NCI-H526 (cell line): ENCODE measurements at regions not wholly inside any gene's neighbourhood (a gene's known extent, or its start where the extent isn't known, plus 50 kb on each side); places are given as distances from the start of the nearest gene placed in this dataset.

Experiments used
- DNase-seq, 2 experiments: peaks; one replicate each; lab custom pipeline; 2025; lab: John Stamatoyannopoulos, UW

- no peak for DNase-seq
Measured at GRCh38 chr1:39085174-39085573, 59.0 kb downstream of the NDUFS5 start.

- DNase-seq = no peak
Measured at GRCh38 chr1:39086386-39086785, 60.2 kb downstream of the NDUFS5 start.

GRCh38 chr1:39086865-39087409, 60.8 kb downstream of the NDUFS5 start:
- DNase-seq = no peak

GRCh38 chr1:39087435-39087834, 61.3 kb downstream of the NDUFS5 start:
- DNase-seq = no peak

GRCh38 chr1:39088658-39089057, 62.5 kb downstream of the NDUFS5 start:
- no peak for DNase-seq

- no peak for DNase-seq
Measured at GRCh38 chr1:39089931-39090521, 63.9 kb downstream of the NDUFS5 start.

- DNase-seq = no peak
Measured at GRCh38 chr1:39090757-39091380, 64.7 kb downstream of the NDUFS5 start.

GRCh38 chr1:39091845-39092645, 65.9 kb downstream of the NDUFS5 start:
- peak; percentile 80 to 93 for DNase-seq

- no peak for DNase-seq
Measured at GRCh38 chr1:39094685-39095084, 68.5 kb downstream of the NDUFS5 start.

GRCh38 chr1:39098546-39099250, 72.5 kb downstream of the NDUFS5 start:
- DNase-seq = peak; percentile 83 to 91

- DNase-seq = peak; percentile 69 to 89
Measured at GRCh38 chr1:39102537-39103327, 76.6 kb downstream of the NDUFS5 start.

GRCh38 chr1:39103328-39104157, 77.4 kb downstream of the NDUFS5 start:
- DNase-seq = no peak

GRCh38 chr1:39104158-39105060, 78.3 kb downstream of the NDUFS5 start:
- peak in 1 of 2 experiments; percentile 87 for DNase-seq

- peak; percentile 43 to 90 for DNase-seq
Measured at GRCh38 chr1:39105061-39105840, 79.1 kb downstream of the NDUFS5 start.

- DNase-seq = peak; percentile 47 to 86
Measured at GRCh38 chr1:39105841-39106765, 80.0 kb downstream of the NDUFS5 start.

GRCh38 chr1:39106801-39107327, 80.7 kb downstream of the NDUFS5 start:
- DNase-seq = peak in 1 of 2 experiments; percentile 31
